ENCODE measurements at regions not wholly inside any gene's neighbourhood (a gene's known extent, or its start where the extent isn't known, plus 50 kb on each side); places are given as distances from the start of the nearest gene placed in this dataset.
"Not testable (repeated sequence)": the region's sequence is repeated elsewhere in the genome, so short reads cannot be mapped to it uniquely, and the experiment has no call there.

DNA sequence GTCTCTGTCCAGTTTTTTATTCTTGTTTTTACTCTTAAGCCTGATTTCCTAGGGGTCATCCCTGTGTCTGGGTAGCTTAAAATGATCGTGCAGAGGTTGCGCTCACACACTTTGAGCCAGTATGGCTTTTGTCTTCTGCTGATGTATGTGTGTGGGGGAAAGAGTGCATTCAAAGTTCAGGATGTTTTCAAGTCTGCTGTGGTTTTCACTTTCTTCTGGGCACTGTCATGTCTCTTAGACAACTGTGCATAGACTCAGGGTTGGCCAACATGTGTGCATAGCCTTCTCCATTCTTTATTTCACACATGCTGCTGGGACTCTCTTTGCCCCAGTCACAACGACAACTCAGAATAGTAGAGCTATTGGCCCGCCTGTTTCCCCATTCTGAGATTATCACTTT lies 139.1 kb downstream of the WNT7A start:
- TF ChIP-seq, protein P1, sequence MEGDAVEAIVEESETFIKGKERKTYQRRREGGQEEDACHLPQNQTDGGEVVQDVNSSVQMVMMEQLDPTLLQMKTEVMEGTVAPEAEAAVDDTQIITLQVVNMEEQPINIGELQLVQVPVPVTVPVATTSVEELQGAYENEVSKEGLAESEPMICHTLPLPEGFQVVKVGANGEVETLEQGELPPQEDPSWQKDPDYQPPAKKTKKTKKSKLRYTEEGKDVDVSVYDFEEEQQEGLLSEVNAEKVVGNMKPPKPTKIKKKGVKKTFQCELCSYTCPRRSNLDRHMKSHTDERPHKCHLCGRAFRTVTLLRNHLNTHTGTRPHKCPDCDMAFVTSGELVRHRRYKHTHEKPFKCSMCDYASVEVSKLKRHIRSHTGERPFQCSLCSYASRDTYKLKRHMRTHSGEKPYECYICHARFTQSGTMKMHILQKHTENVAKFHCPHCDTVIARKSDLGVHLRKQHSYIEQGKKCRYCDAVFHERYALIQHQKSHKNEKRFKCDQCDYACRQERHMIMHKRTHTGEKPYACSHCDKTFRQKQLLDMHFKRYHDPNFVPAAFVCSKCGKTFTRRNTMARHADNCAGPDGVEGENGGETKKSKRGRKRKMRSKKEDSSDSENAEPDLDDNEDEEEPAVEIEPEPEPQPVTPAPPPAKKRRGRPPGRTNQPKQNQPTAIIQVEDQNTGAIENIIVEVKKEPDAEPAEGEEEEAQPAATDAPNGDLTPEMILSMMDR (IDR thresholded peaks at IDR 0.05), result no peak
- TF ChIP-seq EP300 (IDR thresholded peaks at IDR 0.05) (no peak), POLR2AphosphoS5 (IDR thresholded peaks at IDR 0.05) (no peak), POLR2A (IDR thresholded peaks at IDR 0.05) (no peak)
- 87% methylated on average over 4 of the region's 4 CpGs for WGBS
- Histone ChIP-seq H3K9me3 (peaks cover 6% of the 10 kb centered on the region), H3K27ac (no peak overlapping the region), H3K27me3 (peaks cover 14% of the 10 kb centered on the region), H3K4me3 (no peak overlapping the region), H3K4me1 (no peaks in the 10 kb centered on the region), H3K36me3 (no peaks in the 10 kb centered on the region)
- no peak for DNase-seq (ENCODE audit: low spot score in 2 of 2)

DNA sequence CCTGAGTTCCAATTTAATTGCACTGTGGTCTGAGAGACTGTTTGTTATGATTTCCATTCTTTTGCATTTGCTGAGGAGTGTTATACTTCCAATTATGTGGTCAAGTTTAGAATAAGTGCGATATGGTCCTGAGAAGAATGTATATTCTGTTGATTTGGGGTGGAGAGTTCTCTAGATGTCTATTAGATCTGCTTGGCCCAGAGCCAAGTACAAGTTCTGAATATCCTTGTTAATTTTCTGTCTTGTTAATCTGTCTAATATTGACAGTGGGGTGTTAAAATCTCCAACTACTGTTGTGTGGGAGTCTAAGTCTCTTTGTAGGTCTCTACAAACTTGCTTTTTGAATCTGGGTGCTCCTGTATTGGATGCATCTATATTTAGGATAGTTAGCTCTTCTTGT lies 146.1 kb downstream of the WNT7A start:
- H3K27ac ChIP-seq; H3K4me3 ChIP-seq; DNase-seq (ENCODE audit: low spot score in 2 of 2); H3K9me3 ChIP-seq; H3K4me1 ChIP-seq; H3K36me3 ChIP-seq: not testable (repeated sequence)
- peaks cover 17% of the 10 kb centered on the region for H3K27me3 ChIP-seq
- WGBS, result 88% methylated on average over 1 of the region's 1 CpG

DNA sequence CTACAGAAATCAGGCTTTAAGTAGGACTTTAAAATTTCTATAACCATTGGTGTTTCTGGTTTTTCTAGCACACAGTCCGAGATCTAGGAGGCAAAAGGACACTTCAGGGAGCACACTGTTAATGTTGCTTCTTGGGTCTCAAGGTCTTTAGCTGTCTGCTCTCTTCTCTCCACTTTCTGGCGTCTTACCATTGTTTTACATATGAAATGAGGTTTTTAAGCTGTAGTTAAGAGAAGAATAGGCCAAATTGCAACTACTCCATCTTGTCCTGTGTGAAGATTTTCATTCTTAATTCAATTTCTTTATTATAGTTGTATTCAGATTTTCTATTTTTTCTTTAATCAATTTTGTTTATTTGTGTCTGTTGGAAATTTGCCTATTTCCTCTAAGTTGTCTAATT lies 151.4 kb downstream of the WNT7A start:
- Histone ChIP-seq H3K9me3 (no peaks in the 10 kb centered on the region), H3K36me3 (no peaks in the 10 kb centered on the region), H3K27me3 (peaks cover 3% of the 10 kb centered on the region), H3K27ac (no peak overlapping the region), H3K4me1 (no peaks in the 10 kb centered on the region), H3K4me3 (no peak overlapping the region)
- WGBS, result 55% methylated on average over 2 of the region's 2 CpGs
- TF ChIP-seq POLR2A (IDR thresholded peaks at IDR 0.05) (no peak), POLR2AphosphoS5 (IDR thresholded peaks at IDR 0.05) (no peak), EP300 (IDR thresholded peaks at IDR 0.05) (no peak)
- TF ChIP-seq, protein P1 (IDR thresholded peaks at IDR 0.05), result no peak
- no peak for DNase-seq (ENCODE audit: low spot score in 2 of 2)

DNA sequence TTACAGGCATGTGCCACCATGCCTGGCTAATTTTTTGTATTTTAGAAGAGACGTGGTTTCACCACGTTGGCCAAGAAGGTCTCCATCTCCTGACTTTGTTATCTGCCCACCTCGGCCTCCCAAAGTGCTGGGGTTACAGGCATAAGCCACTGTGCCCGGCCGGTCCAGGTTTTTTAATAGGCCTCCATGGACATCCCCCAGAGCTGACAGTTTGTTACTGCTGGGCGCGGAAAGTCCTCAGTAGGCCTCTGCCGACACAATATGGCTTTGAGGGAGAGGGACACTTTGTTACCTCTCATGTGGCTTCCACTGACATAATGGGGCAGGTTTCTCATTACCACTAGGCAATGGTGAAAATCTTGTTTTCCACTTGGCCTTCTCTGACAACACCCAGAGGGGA lies 152.0 kb downstream of the WNT7A start:
- Histone ChIP-seq H3K4me3 (no peak overlapping the region), H3K36me3 (no peaks in the 10 kb centered on the region), H3K27ac (no peak overlapping the region), H3K27me3 (peaks cover 3% of the 10 kb centered on the region), H3K4me1 (no peaks in the 10 kb centered on the region), H3K9me3 (no peaks in the 10 kb centered on the region)
- peak in 1 of 2 donors; percentile 67 for DNase-seq (ENCODE audit: low spot score in 2 of 2)
- TF ChIP-seq EP300 (IDR thresholded peaks at IDR 0.05) (no peak), POLR2A (IDR thresholded peaks at IDR 0.05) (no peak), POLR2AphosphoS5 (IDR thresholded peaks at IDR 0.05) (no peak)
- TF ChIP-seq, protein P1 (IDR thresholded peaks at IDR 0.05), result no peak
- 89% methylated on average over 8 of the region's 8 CpGs for WGBS

DNA sequence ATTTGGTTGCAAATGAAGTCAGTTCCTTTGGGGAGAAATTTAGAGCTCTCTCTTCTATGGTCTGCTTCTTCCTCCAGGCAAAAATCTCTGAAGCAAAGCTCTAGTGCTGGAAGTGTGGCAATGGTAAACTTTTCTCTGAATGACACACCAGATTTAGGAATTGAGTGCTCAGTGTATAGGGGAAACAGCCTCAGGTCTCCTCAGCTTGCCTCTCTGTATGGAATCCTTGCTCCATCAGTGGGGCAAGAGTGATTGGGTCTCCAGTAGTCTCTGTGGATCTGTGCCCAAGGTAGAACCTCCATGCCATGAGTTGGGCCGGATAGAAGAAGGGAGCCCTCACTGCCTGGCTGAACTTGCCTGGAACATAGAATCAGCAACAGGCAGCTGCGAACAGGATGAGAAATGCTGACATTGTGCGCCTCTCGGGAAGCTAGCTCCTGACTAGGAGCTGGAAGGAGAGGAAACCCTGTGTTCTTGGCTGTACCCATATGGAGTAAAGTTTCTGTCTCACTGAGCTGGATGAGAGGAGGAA lies 156.1 kb downstream of the WNT7A start:
- Histone ChIP-seq H3K9me3 (no peaks in the 10 kb centered on the region), H3K27me3 (no peaks in the 10 kb centered on the region), H3K4me1 (no peaks in the 10 kb centered on the region), H3K27ac (no peak overlapping the region), H3K36me3 (no peaks in the 10 kb centered on the region), H3K4me3 (no peak overlapping the region)
- peak in 1 of 2 donors; percentile 34 for DNase-seq (ENCODE audit: low spot score in 2 of 2)
- TF ChIP-seq POLR2AphosphoS5 (IDR thresholded peaks at IDR 0.05) (no peak), EP300 (IDR thresholded peaks at IDR 0.05) (no peak), POLR2A (IDR thresholded peaks at IDR 0.05) (no peak)
- TF ChIP-seq, protein P1 (IDR thresholded peaks at IDR 0.05), result no peak
- WGBS, result 82% methylated on average over 4 of the region's 4 CpGs

DNA sequence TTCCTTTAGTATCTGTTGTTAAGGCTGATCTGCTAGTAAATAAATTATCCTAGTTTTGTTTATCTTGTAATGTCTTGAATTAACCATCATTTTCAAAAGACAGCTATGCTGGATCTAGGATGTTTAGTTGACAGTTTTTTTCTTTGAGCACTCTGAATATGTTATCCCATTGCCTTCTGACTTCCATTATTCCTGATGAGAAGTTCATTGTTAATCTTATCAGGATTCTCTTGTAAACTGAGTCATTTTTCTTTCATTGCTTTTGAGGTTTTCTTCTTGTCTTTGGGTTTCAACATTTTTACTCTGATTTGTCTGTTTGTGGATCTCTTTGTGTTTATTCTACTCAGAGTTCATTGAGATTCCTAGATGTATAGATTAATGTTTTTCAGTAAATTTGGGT lies 157.7 kb downstream of the WNT7A start:
- DNase-seq (ENCODE audit: low spot score in 2 of 2), result no peak

More for the DNA sequence above, 157.7 kb downstream of the WNT7A start:
- H3K9me3 ChIP-seq, result no peaks in the 10 kb centered on the region
- no peak overlapping the region for H3K27ac ChIP-seq
- no peak overlapping the region for H3K4me3 ChIP-seq
- H3K36me3 ChIP-seq, result no peaks in the 10 kb centered on the region
- TF ChIP-seq POLR2AphosphoS5 (IDR thresholded peaks at IDR 0.05), result no peak
- no peak for TF ChIP-seq EP300 (IDR thresholded peaks at IDR 0.05)
- TF ChIP-seq, protein P1 (IDR thresholded peaks at IDR 0.05), result no peak
- TF ChIP-seq POLR2A (IDR thresholded peaks at IDR 0.05), result no peak
- H3K4me1 ChIP-seq, result no peaks in the 10 kb centered on the region
- no peaks in the 10 kb centered on the region for H3K27me3 ChIP-seq
